ENCODE measurements at regions not wholly inside any gene's neighbourhood (a gene's known extent, or its start where the extent isn't known, plus 50 kb on each side); places are given as distances from the start of the nearest gene placed in this dataset.
A peak's percentile ranks its signal among the peaks of the same experiment; 100 is the strongest.

DNA sequence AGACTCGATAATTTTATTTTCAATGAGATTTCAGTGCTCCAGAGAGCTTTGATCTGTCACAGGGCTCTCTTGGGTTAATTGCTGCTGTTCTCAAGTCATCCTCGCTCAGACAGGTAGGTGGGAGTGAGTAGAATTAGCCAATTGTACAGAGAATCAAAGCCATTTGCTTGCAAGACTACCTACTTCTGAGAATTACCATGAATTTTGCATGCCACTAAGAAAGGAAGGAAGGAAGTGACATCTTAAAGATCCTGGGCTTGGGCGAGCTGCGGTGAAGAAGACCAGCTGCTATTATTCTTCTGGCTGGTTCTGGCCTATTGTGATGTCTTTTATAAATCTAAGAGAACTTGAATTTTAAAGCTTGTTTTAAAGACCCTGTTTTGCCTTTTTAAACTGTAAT is 154.1 kb upstream of the LPP start:
- no peak overlapping the region for H3K4ac ChIP-seq (ENCODE audit: low read depth, low read length)
- H3K4me3 ChIP-seq (ENCODE audit: low read depth, low read length), result no peak overlapping the region
- H2AK5ac ChIP-seq (ENCODE audit: low read length), result no peak overlapping the region
- no peak overlapping the region for H2BK120ac ChIP-seq (ENCODE audit: insufficient read depth, low read length, poor library complexity)
- no peaks in the 10 kb centered on the region for H3K9me3 ChIP-seq (ENCODE audit: insufficient read depth, low read depth, low read length)
- no peak overlapping the region for H2BK5ac ChIP-seq (ENCODE audit: low read depth, low read length, poor library complexity)
- WGBS (ENCODE audit: extremely low coverage, insufficient coverage, insufficient read length), result no CpG with 5 or more reads among the region's 4 CpGs
- H3K14ac ChIP-seq (ENCODE audit: low read length), result no peak overlapping the region
- H3K79me1 ChIP-seq (ENCODE audit: low read length), result no peaks in the 10 kb centered on the region
- no peak overlapping the region for H3K9ac ChIP-seq (ENCODE audit: low read length)
- H2BK12ac ChIP-seq (ENCODE audit: low read length), result no peak overlapping the region
- no peaks in the 10 kb centered on the region for H3K27me3 ChIP-seq (ENCODE audit: insufficient read depth, low read length)
- no peak overlapping the region for H2AFZ ChIP-seq (ENCODE audit: insufficient read depth, low read length, poor library complexity)
- no peaks in the 10 kb centered on the region for H3K36me3 ChIP-seq (ENCODE audit: control insufficient read depth in 1 of 2, insufficient read depth in 2 of 2, low read length in 2 of 2)
- H3K27ac ChIP-seq (ENCODE audit: low read depth, low read length), result no peak overlapping the region
- no peak overlapping the region for H4K12ac ChIP-seq (ENCODE audit: low read depth, low read length)
- no peak overlapping the region for H4K8ac ChIP-seq (ENCODE audit: low read depth, low read length)
- no peak overlapping the region for H4K91ac ChIP-seq (ENCODE audit: low read depth, low read length)
- H3K4me1 ChIP-seq (ENCODE audit: control insufficient read depth in 1 of 2, insufficient read depth in 2 of 2, low read length in 2 of 2), result peaks cover 0 to 2% of the 10 kb centered on the region in 2 experiments
- no peak overlapping the region for H3K18ac ChIP-seq (ENCODE audit: low read length)
- no peaks in the 10 kb centered on the region for H3K79me2 ChIP-seq (ENCODE audit: control insufficient read depth, insufficient read depth, low read length, poor library complexity)
- no peak for DNase-seq
- no peak overlapping the region for H3K23ac ChIP-seq (ENCODE audit: low read length)
- no peak overlapping the region for H3K4me2 ChIP-seq (ENCODE audit: low read length)

- DNase-seq, result no peak
- Histone ChIP-seq H4K8ac (ENCODE audit: low read depth, low read length) (no peak overlapping the region), H2AFZ (ENCODE audit: insufficient read depth, low read length, poor library complexity) (peak overlapping the region; percentile 49), H4K12ac (ENCODE audit: low read depth, low read length) (no peak overlapping the region), H3K9ac (ENCODE audit: low read length) (no peak overlapping the region), H3K4me3 (ENCODE audit: low read depth, low read length) (no peak overlapping the region), H3K79me1 (ENCODE audit: low read length) (no peaks in the 10 kb centered on the region), H3K9me3 (ENCODE audit: insufficient read depth, low read depth, low read length) (no peaks in the 10 kb centered on the region), H3K27ac (ENCODE audit: low read depth, low read length) (no peak overlapping the region), H3K36me3 (ENCODE audit: control insufficient read depth in 1 of 2, insufficient read depth in 2 of 2, low read length in 2 of 2) (no peaks in the 10 kb centered on the region), H4K91ac (ENCODE audit: low read depth, low read length) (no peak overlapping the region), H3K79me2 (ENCODE audit: control insufficient read depth, insufficient read depth, low read length, poor library complexity) (no peaks in the 10 kb centered on the region), H3K18ac (ENCODE audit: low read length) (no peak overlapping the region), H2AK5ac (ENCODE audit: low read length) (no peak overlapping the region), H3K14ac (ENCODE audit: low read length) (no peak overlapping the region), H3K4me1 (ENCODE audit: control insufficient read depth in 1 of 2, insufficient read depth in 2 of 2, low read length in 2 of 2) (peaks cover 0 to 2% of the 10 kb centered on the region in 2 experiments), H3K4me2 (ENCODE audit: low read length) (no peak overlapping the region), H3K4ac (ENCODE audit: low read depth, low read length) (no peak overlapping the region), H3K27me3 (ENCODE audit: insufficient read depth, low read length) (no peaks in the 10 kb centered on the region), H2BK12ac (ENCODE audit: low read length) (no peak overlapping the region), H2BK120ac (ENCODE audit: insufficient read depth, low read length, poor library complexity) (no peak overlapping the region), H3K23ac (ENCODE audit: low read length) (no peak overlapping the region), H2BK5ac (ENCODE audit: low read depth, low read length, poor library complexity) (no peak overlapping the region)
- no CpG with 5 or more reads among the region's 6 CpGs for WGBS (ENCODE audit: extremely low coverage, insufficient coverage, insufficient read length)
These were observed 153.5 kb upstream of the LPP start for GRCh38 chr3:188000361-188000861.

- Histone ChIP-seq H2BK120ac (ENCODE audit: insufficient read depth, low read length, poor library complexity) (no peak overlapping the region), H4K91ac (ENCODE audit: low read depth, low read length) (no peak overlapping the region), H3K14ac (ENCODE audit: low read length) (no peak overlapping the region), H3K4me2 (ENCODE audit: low read length) (no peak overlapping the region), H3K4ac (ENCODE audit: low read depth, low read length) (no peak overlapping the region), H3K9me3 (ENCODE audit: insufficient read depth, low read depth, low read length) (no peaks in the 10 kb centered on the region), H4K12ac (ENCODE audit: low read depth, low read length) (no peak overlapping the region), H3K18ac (ENCODE audit: low read length) (no peak overlapping the region), H3K23ac (ENCODE audit: low read length) (no peak overlapping the region), H3K4me3 (ENCODE audit: low read depth, low read length) (no peak overlapping the region), H2BK5ac (ENCODE audit: low read depth, low read length, poor library complexity) (no peak overlapping the region), H2AK5ac (ENCODE audit: low read length) (no peak overlapping the region), H3K79me1 (ENCODE audit: low read length) (no peaks in the 10 kb centered on the region), H2AFZ (ENCODE audit: insufficient read depth, low read length, poor library complexity) (no peak overlapping the region), H3K27ac (ENCODE audit: low read depth, low read length) (no peak overlapping the region), H4K8ac (ENCODE audit: low read depth, low read length) (no peak overlapping the region), H3K79me2 (ENCODE audit: control insufficient read depth, insufficient read depth, low read length, poor library complexity) (no peaks in the 10 kb centered on the region), H3K4me1 (ENCODE audit: control insufficient read depth in 1 of 2, insufficient read depth in 2 of 2, low read length in 2 of 2) (peaks cover 0 to 2% of the 10 kb centered on the region in 2 experiments), H2BK12ac (ENCODE audit: low read length) (no peak overlapping the region), H3K9ac (ENCODE audit: low read length) (no peak overlapping the region), H3K27me3 (ENCODE audit: insufficient read depth, low read length) (no peaks in the 10 kb centered on the region), H3K36me3 (ENCODE audit: control insufficient read depth in 1 of 2, insufficient read depth in 2 of 2, low read length in 2 of 2) (no peaks in the 10 kb centered on the region)
- no peak for DNase-seq
- no CpG with 5 or more reads among the region's 3 CpGs for WGBS (ENCODE audit: extremely low coverage, insufficient coverage, insufficient read length)
These were observed 152.9 kb upstream of the LPP start for GRCh38 chr3:188001093-188001492.

- no peak for DNase-seq
- Histone ChIP-seq H3K23ac (ENCODE audit: low read length) (no peak overlapping the region), H3K27me3 (ENCODE audit: insufficient read depth, low read length) (no peaks in the 10 kb centered on the region), H2BK120ac (ENCODE audit: insufficient read depth, low read length, poor library complexity) (no peak overlapping the region), H3K4me1 (ENCODE audit: control insufficient read depth in 1 of 2, insufficient read depth in 2 of 2, low read length in 2 of 2) (peaks cover 0 to 2% of the 10 kb centered on the region in 2 experiments), H4K8ac (ENCODE audit: low read depth, low read length) (no peak overlapping the region), H2BK12ac (ENCODE audit: low read length) (no peak overlapping the region), H2AK5ac (ENCODE audit: low read length) (no peak overlapping the region), H3K4ac (ENCODE audit: low read depth, low read length) (no peak overlapping the region), H4K91ac (ENCODE audit: low read depth, low read length) (no peak overlapping the region), H3K4me2 (ENCODE audit: low read length) (no peak overlapping the region), H3K14ac (ENCODE audit: low read length) (no peak overlapping the region), H3K9me3 (ENCODE audit: insufficient read depth, low read depth, low read length) (no peaks in the 10 kb centered on the region), H3K79me1 (ENCODE audit: low read length) (peaks cover 3% of the 10 kb centered on the region), H3K36me3 (ENCODE audit: control insufficient read depth in 1 of 2, insufficient read depth in 2 of 2, low read length in 2 of 2) (no peaks in the 10 kb centered on the region), H2AFZ (ENCODE audit: insufficient read depth, low read length, poor library complexity) (no peak overlapping the region), H3K9ac (ENCODE audit: low read length) (no peak overlapping the region), H2BK5ac (ENCODE audit: low read depth, low read length, poor library complexity) (no peak overlapping the region), H3K4me3 (ENCODE audit: low read depth, low read length) (no peak overlapping the region), H4K12ac (ENCODE audit: low read depth, low read length) (no peak overlapping the region), H3K79me2 (ENCODE audit: control insufficient read depth, insufficient read depth, low read length, poor library complexity) (no peaks in the 10 kb centered on the region), H3K27ac (ENCODE audit: low read depth, low read length) (no peak overlapping the region), H3K18ac (ENCODE audit: low read length) (no peak overlapping the region)
These were observed 152.0 kb upstream of the LPP start for GRCh38 chr3:188001926-188002325.
